Fibroblast of skin of left quadriceps (primary cell): ENCODE measurements at regions not wholly inside any gene's neighbourhood (a gene's known extent, or its start where the extent isn't known, plus 50 kb on each side); places are given as distances from the start of the nearest gene placed in this dataset.

ENCODE experiments used
- DNase-seq, 2 experiments: peaks; one replicate each; pipeline ENCODE4 v3.0.0-alpha.2; 2013; ENCODE audit warnings: low read depth in 2 of 2

DNA sequence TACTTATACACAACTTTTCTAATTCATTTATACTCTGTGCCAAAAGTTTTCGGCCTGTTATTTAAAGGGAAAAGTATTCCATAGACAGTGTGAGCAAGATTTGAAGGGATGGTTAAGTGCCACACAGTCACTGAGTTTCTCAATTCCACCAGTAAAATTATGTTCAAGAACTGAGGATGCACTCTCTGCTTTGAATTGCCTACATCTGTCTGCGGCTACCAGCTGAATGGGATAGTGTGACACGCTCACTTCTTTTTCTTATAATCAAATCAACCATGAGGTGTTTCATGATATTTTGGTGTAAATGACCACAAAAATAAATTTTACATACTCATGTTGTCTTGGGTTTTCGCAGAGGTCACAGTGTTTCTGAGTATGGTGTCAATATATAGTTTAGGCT is 218.4 kb upstream of the TMEM161B start:
- no peak for DNase-seq

- DNase-seq: no peak
Observed at GRCh38 chr5:88486431-88486830, 217.8 kb upstream of the TMEM161B start.

DNA sequence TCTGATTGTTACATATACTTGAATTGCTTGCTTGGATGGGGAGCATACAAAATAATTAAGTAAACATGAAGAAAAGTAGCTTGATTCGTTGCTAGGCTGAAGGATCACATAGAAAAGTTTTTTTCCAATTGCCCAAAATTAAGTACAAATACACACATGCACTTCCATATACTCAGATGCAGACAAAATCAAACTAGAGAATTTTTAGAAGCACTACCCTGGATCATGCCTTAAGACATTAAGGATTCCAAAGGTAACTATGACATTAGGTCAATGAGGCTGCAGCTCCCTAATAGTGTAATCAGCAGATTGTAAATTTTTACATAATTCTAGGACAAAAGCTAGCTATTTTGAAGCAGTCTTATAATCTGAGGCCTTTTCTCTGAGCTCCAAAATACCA is 216.9 kb upstream of the TMEM161B start:
- DNase-seq: no peak

- DNase-seq: no peak
Observed at GRCh38 chr5:88483964-88484672, 215.5 kb upstream of the TMEM161B start.

DNA sequence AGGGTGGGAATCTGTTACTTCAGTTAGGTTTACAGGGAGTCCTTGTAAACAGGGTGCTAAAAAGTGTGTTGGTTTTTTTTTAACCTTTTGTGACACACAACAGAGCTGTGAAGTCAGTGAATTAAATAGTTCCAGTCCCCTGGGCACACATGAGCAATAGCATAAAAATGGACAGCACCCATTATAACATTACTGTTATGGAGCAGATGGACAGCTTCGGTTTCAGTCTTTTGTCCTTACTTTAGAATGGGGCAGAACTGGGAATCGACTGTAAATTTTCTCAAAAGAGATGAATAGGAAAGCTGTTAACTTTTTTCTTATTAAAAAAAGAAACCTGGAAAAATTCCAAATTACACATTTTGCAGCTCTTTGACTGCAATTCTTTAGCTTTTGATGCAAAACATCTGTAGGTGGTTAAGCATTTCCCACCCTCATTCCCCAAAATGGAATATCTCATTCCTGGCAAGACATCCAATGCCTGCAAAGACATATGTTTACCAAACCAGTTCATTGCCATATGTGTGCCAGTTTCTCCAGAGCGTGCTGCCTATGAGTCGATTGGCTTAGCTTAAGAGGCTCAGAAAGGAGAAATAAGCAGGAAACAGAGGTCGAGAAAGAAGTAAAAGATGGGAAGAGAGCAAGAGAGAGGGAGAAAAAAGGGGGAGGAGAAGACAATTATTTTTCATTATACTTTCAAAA is 212.3 kb upstream of the TMEM161B start:
- DNase-seq: peak; percentile 22 to 45

GRCh38 chr5:88480245-88480644 is 211.6 kb upstream of the TMEM161B start:
- DNase-seq: no peak

DNA sequence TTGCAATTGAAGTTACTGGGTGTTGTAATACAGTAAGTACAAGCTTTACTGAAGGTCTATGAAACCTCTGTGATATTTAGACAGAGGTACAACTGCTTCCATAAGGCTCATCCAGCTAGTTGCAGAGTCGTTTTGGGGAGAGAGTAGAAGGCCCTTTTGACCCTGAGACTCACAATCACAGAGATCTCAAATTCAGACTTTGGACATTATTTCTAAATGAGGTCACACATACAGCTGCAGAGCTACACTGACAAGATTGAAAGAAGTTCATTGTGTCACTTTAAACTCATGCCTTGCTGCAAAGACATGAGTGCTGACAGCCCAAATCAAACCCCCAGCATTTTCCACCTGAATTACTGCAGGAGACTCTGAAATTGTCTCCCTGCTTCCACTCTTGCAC is 205.9 kb upstream of the TMEM161B start:
- no peak for DNase-seq

- no peak for DNase-seq
Observed at GRCh38 chr5:88470745-88471144, 202.1 kb upstream of the TMEM161B start.

DNA sequence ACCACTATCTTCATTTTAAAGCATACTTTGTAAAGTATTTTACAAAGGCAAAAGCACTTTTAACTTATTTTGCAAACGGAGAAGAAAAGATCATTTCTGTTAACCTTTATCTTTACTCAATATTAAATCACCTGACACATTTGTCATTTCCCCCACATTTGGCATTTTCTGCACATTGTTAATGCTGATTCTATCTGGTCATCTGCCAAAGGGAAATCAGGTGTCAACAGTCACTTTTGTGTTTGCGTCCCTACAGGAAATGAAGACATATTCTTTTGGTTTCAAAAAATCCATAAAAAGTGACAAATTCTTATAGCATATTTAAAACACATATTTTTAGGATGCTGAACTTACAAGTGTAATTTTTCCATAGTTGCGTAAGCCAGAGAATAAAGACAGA is 191.3 kb upstream of the TMEM161B start:
- DNase-seq: no peak

DNA sequence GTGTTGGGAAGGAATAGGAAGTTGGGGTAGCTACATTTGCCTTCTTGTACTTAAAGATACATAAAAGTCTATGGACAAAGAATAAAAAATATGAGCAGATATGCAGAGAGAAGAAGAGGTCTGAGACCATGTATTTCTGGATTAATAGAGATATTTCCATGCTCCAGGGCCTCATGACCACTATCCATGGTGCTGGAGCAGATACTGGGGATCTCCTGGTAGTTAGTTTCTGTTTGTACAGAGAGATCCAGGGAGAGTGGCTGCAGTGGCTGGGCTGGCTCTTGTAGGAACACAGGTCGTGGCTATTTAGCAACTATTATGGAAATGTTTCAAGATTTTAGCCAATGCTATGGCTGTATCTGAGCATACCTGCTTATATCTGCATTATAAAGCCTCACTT is 184.2 kb upstream of the TMEM161B start:
- DNase-seq: no peak

- no peak for DNase-seq
Observed at GRCh38 chr5:88450239-88450638, 181.6 kb upstream of the TMEM161B start.

DNA sequence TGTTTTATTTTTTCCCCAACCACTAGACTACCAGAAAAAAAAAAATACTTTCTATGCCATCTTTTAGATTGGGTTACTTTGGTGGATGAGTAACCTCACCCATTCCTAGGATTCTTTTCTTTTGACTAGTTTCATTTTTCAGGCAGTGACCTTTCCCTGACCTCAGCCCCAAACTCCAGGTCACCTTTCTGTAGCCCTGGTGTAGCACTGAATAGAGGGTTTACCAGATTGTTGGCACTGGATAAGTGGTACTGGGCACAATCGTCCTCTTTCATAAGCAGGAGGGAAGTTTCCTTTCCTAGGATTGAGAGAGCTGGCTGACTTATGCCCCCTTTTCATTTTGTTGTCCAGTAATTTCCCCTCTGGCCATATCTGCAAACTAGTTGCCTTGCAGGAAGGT is 169.4 kb upstream of the TMEM161B start:
- DNase-seq: no peak

- no peak for DNase-seq
Observed at GRCh38 chr5:88436290-88436689, 167.6 kb upstream of the TMEM161B start.

GRCh38 chr5:88428633-88429032 is 160.0 kb upstream of the TMEM161B start:
- no peak for DNase-seq

- no peak for DNase-seq
Observed at GRCh38 chr5:88426441-88426840, 157.8 kb upstream of the TMEM161B start.

DNA sequence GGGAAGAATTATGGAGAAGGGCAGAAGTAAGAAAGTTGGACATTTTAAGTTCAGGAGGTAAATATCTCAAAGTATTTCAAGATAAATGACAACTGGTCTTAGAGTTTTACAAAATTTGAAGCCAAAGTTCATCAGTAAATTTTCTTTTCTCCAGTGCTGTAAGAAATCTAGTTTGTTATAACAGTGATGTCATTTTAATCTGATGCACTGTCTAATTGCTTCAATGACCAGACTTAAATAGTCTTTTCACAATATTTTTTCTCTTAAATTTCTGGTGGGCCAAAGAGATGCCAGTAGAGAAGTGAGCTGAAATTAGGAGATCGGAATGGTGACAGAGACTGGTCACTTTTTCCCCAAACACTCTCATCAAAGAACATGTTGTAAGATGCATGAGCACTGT is 156.5 kb upstream of the TMEM161B start:
- no peak for DNase-seq

DNA sequence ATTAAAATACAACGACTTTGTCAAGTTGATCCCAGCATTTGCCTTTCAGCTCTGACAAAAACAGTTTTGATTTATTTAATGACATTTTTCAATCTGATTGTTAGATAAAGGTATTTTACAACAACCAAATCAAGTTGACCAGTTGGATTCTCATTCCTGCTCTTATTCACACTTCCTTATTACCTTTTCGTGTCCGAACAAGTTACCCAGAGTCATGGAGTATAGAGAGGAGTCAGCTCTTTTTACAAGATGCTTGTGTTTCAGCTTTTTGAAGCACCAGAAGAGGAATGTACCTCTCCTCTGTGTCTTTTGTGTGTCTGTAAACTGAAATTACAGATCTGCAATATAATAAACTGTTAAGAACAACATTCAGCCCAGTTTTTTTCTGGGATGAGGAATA is 151.3 kb upstream of the TMEM161B start:
- no peak for DNase-seq

DNA sequence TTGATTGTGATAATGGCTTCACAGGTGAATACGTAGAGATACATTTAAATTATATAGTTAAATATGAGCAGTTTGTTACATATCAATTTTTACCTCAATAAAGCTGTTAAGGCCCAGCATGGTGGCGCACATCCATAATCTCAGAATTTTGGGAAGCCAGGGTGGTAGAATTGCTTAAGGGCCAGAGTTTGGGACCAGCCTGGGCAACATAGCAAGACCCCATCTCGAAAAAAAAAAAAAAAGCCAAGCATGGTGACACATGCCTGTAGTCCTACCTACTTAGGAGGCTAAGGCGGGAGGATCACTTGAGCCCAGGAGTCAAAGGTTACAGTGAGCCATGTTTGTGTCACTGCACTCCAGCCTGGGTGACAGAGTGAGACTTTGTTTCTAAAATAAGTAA is 138.7 kb upstream of the TMEM161B start:
- DNase-seq: no peak

- no peak for DNase-seq
Observed at GRCh38 chr5:88405783-88406182, 137.1 kb upstream of the TMEM161B start.

DNA sequence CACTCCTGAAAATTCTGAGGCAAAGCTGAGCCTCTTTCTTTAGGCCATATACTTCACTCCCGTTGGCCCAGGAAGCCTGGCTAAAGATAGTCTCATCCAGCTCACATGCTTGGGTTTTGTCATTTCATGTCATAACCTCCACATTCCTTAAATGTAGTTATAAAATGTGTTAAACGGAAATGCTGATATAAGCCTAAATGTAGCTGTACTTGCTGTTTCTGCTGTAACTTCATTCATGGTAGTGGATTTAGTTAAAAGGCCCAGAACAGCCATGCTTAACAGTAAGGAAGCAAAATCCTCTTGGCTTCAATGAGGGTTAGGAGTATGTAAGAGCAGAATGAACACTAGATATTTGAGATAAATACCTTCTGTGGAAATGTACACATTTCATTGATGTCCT is 135.8 kb upstream of the TMEM161B start:
- DNase-seq: no peak

- DNase-seq: no peak
Observed at GRCh38 chr5:88401686-88402085, 133.0 kb upstream of the TMEM161B start.

GRCh38 chr5:88401228-88401627 is 132.6 kb upstream of the TMEM161B start:
- DNase-seq: no peak

DNA sequence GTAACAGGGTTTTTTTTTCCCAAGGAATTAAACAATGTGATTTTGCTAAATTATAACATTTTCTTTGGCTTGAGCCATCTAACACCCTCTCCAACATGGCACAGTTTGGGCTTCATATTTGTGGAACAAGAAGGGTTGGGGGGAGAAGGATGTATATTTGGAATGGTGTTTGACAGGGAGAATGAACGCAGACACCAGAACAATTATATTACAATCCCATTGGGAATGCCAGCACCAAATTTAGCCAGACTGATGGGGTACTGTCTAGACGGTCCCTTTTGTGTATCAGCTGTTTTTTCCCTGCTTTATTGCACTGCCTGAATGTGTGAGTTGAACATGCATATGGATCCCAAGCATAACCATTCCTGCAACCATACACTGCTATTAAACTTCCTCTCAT is 130.9 kb upstream of the TMEM161B start:
- DNase-seq: no peak

DNA sequence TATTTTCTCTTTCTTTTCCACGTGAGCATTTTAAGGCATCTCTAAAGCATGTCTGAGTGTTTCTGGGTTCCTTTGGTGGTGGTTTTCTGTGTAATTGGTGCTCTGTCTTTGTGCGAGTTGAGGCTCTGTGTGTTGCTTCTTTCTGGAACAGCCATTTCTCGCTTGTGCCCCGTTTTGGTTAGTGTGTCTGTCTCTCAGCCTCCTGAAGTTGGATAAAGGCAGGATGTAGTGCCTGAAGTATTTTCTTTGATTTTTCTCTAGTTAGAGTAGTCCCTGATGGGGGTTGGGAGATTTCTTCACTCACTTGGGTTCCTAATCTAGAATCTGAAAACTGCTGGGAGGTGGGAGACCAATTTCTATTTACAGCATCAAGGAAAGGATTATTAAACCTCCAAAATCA is 129.7 kb upstream of the TMEM161B start:
- no peak for DNase-seq
